OCI-LY3 (cell line): ENCODE measurements at regions not wholly inside any gene's neighbourhood (a gene's known extent, or its start where the extent isn't known, plus 50 kb on each side); places are given as distances from the start of the nearest gene placed in this dataset.
A peak's percentile ranks its signal among the peaks of the same experiment; 100 is the strongest.

Experiments used
- H2AFZ ChIP-seq: fragments of 200-600, 300-600 bp; shearing (Covaris generic); 2 replicates; pipeline ENCODE4 v1.6.0; 2014; ENCODE audit warnings: antibody characterized with exemption, low read depth, low read length
- H3K27ac ChIP-seq: fragments of 200-600, 300-600 bp; sonication (generic); 2 replicates; pipeline ENCODE4 v1.5.1; 2014; ENCODE audit warnings: mild to moderate bottlenecking, low read length, moderate library complexity, mixed read lengths
- H3K27me3 ChIP-seq: fragments of 200-600, 300-600 bp; sonication (generic); 2 replicates; pipeline ENCODE4 v1.6.1; 2014; ENCODE audit warnings: low read depth, low read length, mixed read lengths
- H3K36me3 ChIP-seq: fragments of 200-600, 300-600 bp; sonication (generic); replicated peaks from 2 replicates; pipeline ENCODE3; 2014; ENCODE audit warnings: low read depth, low read length, mixed read lengths
- H3K4me1 ChIP-seq: fragments of 300-600, 200-600 bp; sonication (generic); 2 replicates; pipeline ENCODE4 v1.6.1; 2014; ENCODE audit warnings: low read length, mixed read lengths
- H3K4me2 ChIP-seq: fragments of 200-600, 300-600 bp; sonication (generic); 2 replicates; pipeline ENCODE4 v1.6.1; 2014; ENCODE audit warnings: low read length, mixed read lengths
- H3K4me3 ChIP-seq: fragments of 300-600, 200-600 bp; sonication (generic); 2 replicates; pipeline ENCODE4 v1.5.1; 2014; ENCODE audit warnings: antibody characterized with exemption, mild to moderate bottlenecking, low read length, moderate library complexity
- H3K79me2 ChIP-seq: fragments of 300-600, 200-600 bp; shearing (Covaris generic); 2 replicates; pipeline ENCODE4 v1.6.1; 2014; ENCODE audit warnings: mild to moderate bottlenecking, low read length, mixed read lengths
- H3K9ac ChIP-seq: fragments of 300-600, 200-600 bp; shearing (Covaris generic); 2 replicates; pipeline ENCODE4 v1.6.0; 2014; ENCODE audit warnings: mild to moderate bottlenecking, low read length, moderate library complexity
- H3K9me3 ChIP-seq: fragments of 200-600, 300-600 bp; shearing (Covaris generic); 2 replicates; pipeline ENCODE4 v1.6.1; 2014; ENCODE audit warnings: low read length, mixed read lengths; ENCODE audit not compliant: insufficient read depth
- H4K20me1 ChIP-seq: fragments of 200-600, 300-600 bp; sonication (generic); 2 replicates; pipeline ENCODE4 v1.6.1; 2016; ENCODE audit warnings: low read length, mixed read lengths; ENCODE audit not compliant: insufficient read depth
- EZH2phosphoT487 ChIP-seq: fragments of 200-600 bp; shearing (Covaris generic); IDR thresholded peaks from 2 replicates; pipeline ENCODE4 v1.6.1; 2018; ENCODE audit warnings: antibody characterized with exemption, mixed run types, low read depth
- TF ChIP-seq, protein P1 (sequence below): fragments of 200-600, 300-600 bp; sonication (generic); IDR thresholded peaks from 2 replicates; pipeline ENCODE4 v1.5.1; 2014; ENCODE audit warnings: antibody characterized with exemption, low read length, low read depth

DNA sequence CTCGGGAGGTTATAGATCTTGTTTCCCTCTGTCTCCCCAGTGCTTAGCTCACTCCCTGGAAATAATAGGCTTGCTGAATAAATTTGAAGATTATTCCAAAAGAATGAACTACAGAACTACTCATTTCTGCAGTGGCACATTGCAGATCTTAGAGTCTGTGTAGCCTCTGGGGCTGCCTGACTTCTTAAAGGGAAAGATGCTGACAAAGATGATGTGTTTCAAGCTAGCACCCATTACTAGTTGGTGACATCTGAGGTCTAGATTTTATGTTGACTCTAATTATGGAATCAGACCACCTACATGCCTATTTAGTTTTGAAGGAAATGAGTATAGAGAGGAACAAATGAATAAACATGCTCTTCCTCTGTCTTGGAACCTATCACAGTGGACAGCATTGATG, 123.7 kb upstream of the KCNIP4 start:
- H3K4me1 ChIP-seq: peaks cover 24% of the 10 kb centered on the region
- no peaks in the 10 kb centered on the region for H3K79me2 ChIP-seq
- H3K27ac ChIP-seq: peak overlapping the region; percentile 21; the same call in 1 of the 2 replicates
- H3K36me3 ChIP-seq: peaks cover 5% of the 10 kb centered on the region
- H3K9me3 ChIP-seq: peaks cover 5% of the 10 kb centered on the region; the same call in 1 of the 2 replicates
- no peak overlapping the region for H3K9ac ChIP-seq
- H3K27me3 ChIP-seq: no peaks in the 10 kb centered on the region; the same call in 1 of the 2 replicates
- peak overlapping the region; percentile 80 for H3K4me2 ChIP-seq
- TF ChIP-seq EZH2phosphoT487: no peak
- TF ChIP-seq, protein P1, sequence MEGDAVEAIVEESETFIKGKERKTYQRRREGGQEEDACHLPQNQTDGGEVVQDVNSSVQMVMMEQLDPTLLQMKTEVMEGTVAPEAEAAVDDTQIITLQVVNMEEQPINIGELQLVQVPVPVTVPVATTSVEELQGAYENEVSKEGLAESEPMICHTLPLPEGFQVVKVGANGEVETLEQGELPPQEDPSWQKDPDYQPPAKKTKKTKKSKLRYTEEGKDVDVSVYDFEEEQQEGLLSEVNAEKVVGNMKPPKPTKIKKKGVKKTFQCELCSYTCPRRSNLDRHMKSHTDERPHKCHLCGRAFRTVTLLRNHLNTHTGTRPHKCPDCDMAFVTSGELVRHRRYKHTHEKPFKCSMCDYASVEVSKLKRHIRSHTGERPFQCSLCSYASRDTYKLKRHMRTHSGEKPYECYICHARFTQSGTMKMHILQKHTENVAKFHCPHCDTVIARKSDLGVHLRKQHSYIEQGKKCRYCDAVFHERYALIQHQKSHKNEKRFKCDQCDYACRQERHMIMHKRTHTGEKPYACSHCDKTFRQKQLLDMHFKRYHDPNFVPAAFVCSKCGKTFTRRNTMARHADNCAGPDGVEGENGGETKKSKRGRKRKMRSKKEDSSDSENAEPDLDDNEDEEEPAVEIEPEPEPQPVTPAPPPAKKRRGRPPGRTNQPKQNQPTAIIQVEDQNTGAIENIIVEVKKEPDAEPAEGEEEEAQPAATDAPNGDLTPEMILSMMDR: no peak
- H4K20me1 ChIP-seq: no peaks in the 10 kb centered on the region
- H3K4me3 ChIP-seq: peak overlapping the region; percentile 52
- H2AFZ ChIP-seq: peak overlapping the region; percentile 51; the same call in 1 of the 2 replicates

DNA sequence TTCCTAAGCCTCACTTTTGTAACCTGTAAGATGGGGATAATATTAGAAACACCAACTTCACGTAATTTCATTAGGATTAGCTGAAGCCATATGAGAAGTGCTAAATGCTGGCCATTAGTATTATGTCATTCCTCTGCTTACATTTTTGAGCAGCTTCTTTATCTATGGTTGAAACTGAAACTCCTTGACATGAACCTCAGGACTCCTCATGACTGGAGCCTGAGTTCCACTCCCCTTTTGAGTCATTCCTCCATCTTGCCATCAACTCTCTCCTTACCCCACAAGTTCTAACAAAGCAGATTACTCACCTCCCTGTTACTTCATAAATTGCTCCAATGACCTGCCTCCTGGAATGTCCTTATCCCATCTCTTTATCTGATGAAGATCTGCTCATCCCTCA, 123.2 kb upstream of the KCNIP4 start:
- TF ChIP-seq, protein P1: no peak
- TF ChIP-seq EZH2phosphoT487: no peak
- no peak overlapping the region for H3K9ac ChIP-seq
- no peaks in the 10 kb centered on the region for H3K79me2 ChIP-seq
- peak overlapping the region; percentile 51; the same call in 1 of the 2 replicates for H2AFZ ChIP-seq
- H3K4me1 ChIP-seq: peaks cover 24% of the 10 kb centered on the region
- peaks cover 5% of the 10 kb centered on the region for H3K36me3 ChIP-seq
- peaks cover 5% of the 10 kb centered on the region; the same call in 1 of the 2 replicates for H3K9me3 ChIP-seq
- peak overlapping the region; percentile 21 for H3K27ac ChIP-seq
- H3K4me2 ChIP-seq: peak overlapping the region; percentile 80
- no peaks in the 10 kb centered on the region for H4K20me1 ChIP-seq
- no peaks in the 10 kb centered on the region; the same call in 1 of the 2 replicates for H3K27me3 ChIP-seq
- peak overlapping the region; percentile 52 for H3K4me3 ChIP-seq

DNA sequence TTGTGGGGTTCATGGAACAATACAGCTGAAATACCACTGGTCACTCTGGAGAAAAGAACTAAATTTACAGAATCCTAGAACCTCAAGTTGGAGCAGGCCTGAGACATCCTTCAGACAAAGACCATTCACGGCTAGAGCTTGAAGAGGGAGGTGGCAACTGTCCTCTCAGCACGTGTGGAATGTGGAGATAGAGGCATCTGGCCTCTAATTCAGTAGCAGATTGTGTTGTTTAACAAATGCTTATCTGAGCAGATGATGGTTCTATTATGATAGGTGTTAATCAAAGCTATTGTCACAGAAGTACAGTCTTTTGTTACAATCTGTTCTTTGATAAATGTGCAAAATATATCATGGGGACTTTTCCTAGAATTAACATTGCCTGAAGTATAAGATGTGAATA, 121.7 kb upstream of the KCNIP4 start:
- no peak overlapping the region for H3K9ac ChIP-seq
- no peak overlapping the region for H3K4me2 ChIP-seq
- H3K4me3 ChIP-seq: no peak overlapping the region
- peaks cover 24% of the 10 kb centered on the region for H3K4me1 ChIP-seq
- no peaks in the 10 kb centered on the region for H4K20me1 ChIP-seq
- no peaks in the 10 kb centered on the region for H3K79me2 ChIP-seq
- TF ChIP-seq EZH2phosphoT487: no peak
- TF ChIP-seq, protein P1: no peak
- no peak overlapping the region for H2AFZ ChIP-seq
- H3K27me3 ChIP-seq: no peaks in the 10 kb centered on the region; the same call in 1 of the 2 replicates
- peaks cover 5% of the 10 kb centered on the region; the same call in 1 of the 2 replicates for H3K9me3 ChIP-seq
- peaks cover 5% of the 10 kb centered on the region for H3K36me3 ChIP-seq
- H3K27ac ChIP-seq: no peak overlapping the region

DNA sequence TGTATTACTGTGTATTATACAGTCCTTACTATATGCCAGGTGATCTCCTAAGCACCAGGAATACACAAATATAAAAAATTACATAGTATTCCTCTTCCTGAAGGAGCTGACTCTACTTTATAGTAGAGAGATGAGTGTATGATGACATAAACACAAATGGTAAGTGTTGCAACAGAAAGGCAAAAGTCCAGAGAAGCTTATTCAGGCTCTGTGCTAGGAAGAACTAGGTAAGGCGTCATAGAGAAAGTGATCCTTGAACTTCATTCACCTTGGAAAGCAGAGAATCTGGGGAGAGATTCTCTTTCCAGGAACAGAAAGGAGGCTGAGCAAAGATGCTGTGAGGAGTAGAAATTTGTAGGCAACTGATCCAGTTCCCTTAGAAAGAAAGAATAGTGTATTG, 115.0 kb upstream of the KCNIP4 start:
- no peaks in the 10 kb centered on the region for H3K4me1 ChIP-seq
- H4K20me1 ChIP-seq: no peaks in the 10 kb centered on the region
- no peak overlapping the region for H3K27ac ChIP-seq
- H2AFZ ChIP-seq: no peak overlapping the region
- no peak for TF ChIP-seq EZH2phosphoT487
- H3K4me3 ChIP-seq: no peak overlapping the region
- no peaks in the 10 kb centered on the region for H3K36me3 ChIP-seq
- H3K9ac ChIP-seq: no peak overlapping the region
- H3K9me3 ChIP-seq: no peaks in the 10 kb centered on the region
- no peaks in the 10 kb centered on the region for H3K27me3 ChIP-seq
- no peak overlapping the region for H3K4me2 ChIP-seq
- H3K79me2 ChIP-seq: no peaks in the 10 kb centered on the region
